ENCODE measurements at regions not wholly inside any gene's neighbourhood (a gene's known extent, or its start where the extent isn't known, plus 50 kb on each side); places are given as distances from the start of the nearest gene placed in this dataset.

DNA sequence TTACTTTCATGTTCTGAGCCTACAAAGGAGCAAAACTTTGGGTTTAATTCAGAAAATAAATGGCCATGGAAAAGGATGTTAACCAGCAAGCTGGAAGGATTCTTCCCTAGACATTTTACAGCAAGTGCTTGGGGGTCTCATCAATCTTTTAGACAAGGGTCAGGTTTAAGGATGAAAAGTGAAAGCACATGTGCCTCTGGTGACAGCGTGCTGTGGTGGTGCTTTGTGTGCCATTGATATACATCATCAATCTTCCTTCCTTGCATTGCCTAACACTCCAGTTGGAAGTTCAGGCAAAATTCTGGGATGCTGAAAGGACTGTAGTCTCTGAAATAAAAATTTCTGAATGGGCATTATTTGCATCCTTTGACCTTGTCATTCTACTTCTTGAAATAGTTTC, 171.2 kb downstream of the KCNE4 start:
- TF ChIP-seq CHD1 (IDR thresholded peaks at IDR 0.05; ENCODE audit: low read depth, low read length) (no peak), FOS (IDR thresholded peaks at IDR 0.05; ENCODE audit: low read depth, low read length) (no peak), RCOR1 (IDR thresholded peaks at IDR 0.05; ENCODE audit: insufficient replicate concordance, low read length) (no peak), MXI1 (IDR thresholded peaks at IDR 0.05; ENCODE audit: borderline replicate concordance, low read depth, low read length) (no peak), RAD21 (IDR thresholded peaks at IDR 0.05; ENCODE audit: low read length) (no peak), RFX5 (IDR thresholded peaks at IDR 0.05; ENCODE audit: low read depth, low read length) (no peak), MAFK (IDR thresholded peaks at IDR 0.05; ENCODE audit: low read depth, low read length) (no peak), BHLHE40 (IDR thresholded peaks at IDR 0.05; ENCODE audit: low read depth, low read length) (no peak), MAZ (IDR thresholded peaks at IDR 0.05; ENCODE audit: borderline replicate concordance, low read depth, low read length) (no peak), NFE2L2 (IDR thresholded peaks at IDR 0.05; ENCODE audit: low read depth, low read length) (no peak)
- TF ChIP-seq, protein P1, sequence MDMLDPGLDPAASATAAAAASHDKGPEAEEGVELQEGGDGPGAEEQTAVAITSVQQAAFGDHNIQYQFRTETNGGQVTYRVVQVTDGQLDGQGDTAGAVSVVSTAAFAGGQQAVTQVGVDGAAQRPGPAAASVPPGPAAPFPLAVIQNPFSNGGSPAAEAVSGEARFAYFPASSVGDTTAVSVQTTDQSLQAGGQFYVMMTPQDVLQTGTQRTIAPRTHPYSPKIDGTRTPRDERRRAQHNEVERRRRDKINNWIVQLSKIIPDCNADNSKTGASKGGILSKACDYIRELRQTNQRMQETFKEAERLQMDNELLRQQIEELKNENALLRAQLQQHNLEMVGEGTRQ (IDR thresholded peaks at IDR 0.05; ENCODE audit: low read depth, low read length), result no peak
- TF ChIP-seq, protein P2, sequence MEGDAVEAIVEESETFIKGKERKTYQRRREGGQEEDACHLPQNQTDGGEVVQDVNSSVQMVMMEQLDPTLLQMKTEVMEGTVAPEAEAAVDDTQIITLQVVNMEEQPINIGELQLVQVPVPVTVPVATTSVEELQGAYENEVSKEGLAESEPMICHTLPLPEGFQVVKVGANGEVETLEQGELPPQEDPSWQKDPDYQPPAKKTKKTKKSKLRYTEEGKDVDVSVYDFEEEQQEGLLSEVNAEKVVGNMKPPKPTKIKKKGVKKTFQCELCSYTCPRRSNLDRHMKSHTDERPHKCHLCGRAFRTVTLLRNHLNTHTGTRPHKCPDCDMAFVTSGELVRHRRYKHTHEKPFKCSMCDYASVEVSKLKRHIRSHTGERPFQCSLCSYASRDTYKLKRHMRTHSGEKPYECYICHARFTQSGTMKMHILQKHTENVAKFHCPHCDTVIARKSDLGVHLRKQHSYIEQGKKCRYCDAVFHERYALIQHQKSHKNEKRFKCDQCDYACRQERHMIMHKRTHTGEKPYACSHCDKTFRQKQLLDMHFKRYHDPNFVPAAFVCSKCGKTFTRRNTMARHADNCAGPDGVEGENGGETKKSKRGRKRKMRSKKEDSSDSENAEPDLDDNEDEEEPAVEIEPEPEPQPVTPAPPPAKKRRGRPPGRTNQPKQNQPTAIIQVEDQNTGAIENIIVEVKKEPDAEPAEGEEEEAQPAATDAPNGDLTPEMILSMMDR (conservative IDR thresholded peaks at IDR 0.05; ENCODE audit: low read depth, low read length), result no peak
- TF ChIP-seq, protein P3, sequence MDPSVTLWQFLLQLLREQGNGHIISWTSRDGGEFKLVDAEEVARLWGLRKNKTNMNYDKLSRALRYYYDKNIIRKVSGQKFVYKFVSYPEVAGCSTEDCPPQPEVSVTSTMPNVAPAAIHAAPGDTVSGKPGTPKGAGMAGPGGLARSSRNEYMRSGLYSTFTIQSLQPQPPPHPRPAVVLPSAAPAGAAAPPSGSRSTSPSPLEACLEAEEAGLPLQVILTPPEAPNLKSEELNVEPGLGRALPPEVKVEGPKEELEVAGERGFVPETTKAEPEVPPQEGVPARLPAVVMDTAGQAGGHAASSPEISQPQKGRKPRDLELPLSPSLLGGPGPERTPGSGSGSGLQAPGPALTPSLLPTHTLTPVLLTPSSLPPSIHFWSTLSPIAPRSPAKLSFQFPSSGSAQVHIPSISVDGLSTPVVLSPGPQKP (IDR thresholded peaks at IDR 0.05; ENCODE audit: borderline replicate concordance, low read depth, low read length), result no peak
- H4K5ac ChIP-seq (ENCODE audit: low read depth, low read length), result no peak overlapping the region
- H3K56ac ChIP-seq (ENCODE audit: extremely low read depth, insufficient read depth, low read length), result no peak overlapping the region
- H3K79me1 ChIP-seq (ENCODE audit: low read depth in 1 of 2, low read length in 2 of 2), result no peaks in the 10 kb centered on the region
- H3K23ac ChIP-seq (ENCODE audit: low read depth, low read length), result no peak overlapping the region
- H3K18ac ChIP-seq (ENCODE audit: low read depth, low read length), result no peak overlapping the region
- no peak overlapping the region for H2BK5ac ChIP-seq (ENCODE audit: low read depth, low read length, poor library complexity, severe bottlenecking)
- WGBS, 2 experiments (ENCODE audit: extremely low coverage in 2 of 2, insufficient read length in 1 of 2), result no CpG with 5 or more reads among the region's 1 CpG
- no peak overlapping the region for H3K14ac ChIP-seq (replicated peaks; ENCODE audit: low read depth, low read length)
- H3K4ac ChIP-seq (ENCODE audit: low read depth, low read length), result no peak overlapping the region
- H2BK20ac ChIP-seq (ENCODE audit: low read depth, low read length), result no peak overlapping the region
- dilution Hi-C loops (cut with HindIII; ENCODE audit: low sequenced_read_pairs, unreplicated experiment) (no loop called here), in situ Hi-C loops (cut with MboI; ENCODE audit: low sequenced_read_pairs) (no loop called here), intact Hi-C loops (cut with micrococcal nuclease) (no loop called here)
- no peak overlapping the region for H3K27ac ChIP-seq (ENCODE audit: insufficient read depth, low read length)
- no peak overlapping the region for H2BK15ac ChIP-seq (ENCODE audit: low read depth, low read length)
- no peak overlapping the region for H2AFZ ChIP-seq (replicated peaks; ENCODE audit: low read length, poor library complexity)
- no peak overlapping the region for H2BK120ac ChIP-seq (ENCODE audit: low read depth, low read length)
- POLR2A ChIA-PET (ENCODE audit: unreplicated experiment), result no interaction called here
- H3K4me3 ChIP-seq (ENCODE audit: insufficient read depth, low read depth, low read length), result no peak overlapping the region
- CTCF ChIA-PET, result no interaction called here
- no TSS peak for BruUV-seq (replicated peaks)
- H3K9me3 ChIP-seq (ENCODE audit: control insufficient read depth, insufficient read depth, low read length), result no peaks in the 10 kb centered on the region
- no peak overlapping the region for H3K9ac ChIP-seq (ENCODE audit: low read depth, low read length)
- no peaks in the 10 kb centered on the region for H3K36me3 ChIP-seq (ENCODE audit: control insufficient read depth, insufficient read depth, low read length)
- H4K20me1 ChIP-seq (ENCODE audit: insufficient read depth, low read length), result no peaks in the 10 kb centered on the region
- H3K4me1 ChIP-seq (ENCODE audit: control insufficient read depth, insufficient read depth, low read length), result no peaks in the 10 kb centered on the region
- peaks cover 2% of the 10 kb centered on the region; the same call in 1 of the 2 replicates for H3K27me3 ChIP-seq (ENCODE audit: control insufficient read depth, insufficient read depth, low read length)
- H3K4me2 ChIP-seq (ENCODE audit: low read depth, low read length), result no peak overlapping the region
- ATAC-seq (ENCODE audit: low read depth), result no peak
- H4K91ac ChIP-seq (ENCODE audit: insufficient read depth, low read depth, low read length), result no peak overlapping the region
- no peak overlapping the region for H2AK5ac ChIP-seq (ENCODE audit: low read depth, low read length)
- no peak overlapping the region for H4K8ac ChIP-seq (ENCODE audit: low read depth in 2 of 2, low read length in 2 of 2)
- no peak overlapping the region for H2AK9ac ChIP-seq (replicated peaks; ENCODE audit: low read depth, low read length, poor library complexity)
- H3K9me1 ChIP-seq (ENCODE audit: insufficient read depth, low read length), result no peaks in the 10 kb centered on the region
- no peak for DNase-seq

Measured in IMR-90 (cell line).